Activated CD4-positive, alpha-beta T cell treated with anti-CD3 and anti-CD28 coated beads for 36 hours (primary cell): ENCODE measurements at regions not wholly inside any gene's neighbourhood (a gene's known extent, or its start where the extent isn't known, plus 50 kb on each side); places are given as distances from the start of the nearest gene placed in this dataset.
"Not testable (repeated sequence)": the region's sequence is repeated elsewhere in the genome, so short reads cannot be mapped to it uniquely, and the experiment has no call there.

Experiments used
- ATAC-seq: fragments of 200-7000 bp; cut with Tn5 transposase; one replicate; pipeline ENCODE4 v1.10.0; 2021; ENCODE audit warnings: mild to moderate bottlenecking, moderate library complexity
- CTCF ChIA-PET: fragments of 350-600 bp; sonication (Branson Sonifier 250); formaldehyde crosslinking; loops from one replicate; lab custom pipeline; 2021; ENCODE audit warnings: antibody characterized with exemption; lab: Charles Lee
- POLR2A ChIA-PET: fragments of 350-600 bp; sonication (Branson Sonifier 250); formaldehyde crosslinking; loops from one replicate; lab custom pipeline; 2021; ENCODE audit warnings: antibody characterized with exemption, inconsistent platforms; lab: Charles Lee
- DNase-seq: peaks from one replicate; pipeline ENCODE4 v3.0.0-alpha.2; 2020
- H3K27ac Mint-ChIP-seq: one replicate; pipeline ENCODE4 v1.8.0; 2021; ENCODE audit warnings: mixed read lengths
- H3K27me3 Mint-ChIP-seq: one replicate; pipeline ENCODE4 v1.8.0; 2021; ENCODE audit warnings: mixed read lengths
- H3K36me3 Mint-ChIP-seq: one replicate; pipeline ENCODE4 v1.8.0; 2021; ENCODE audit warnings: low read depth, mixed read lengths
- H3K4me1 Mint-ChIP-seq: one replicate; pipeline ENCODE4 v1.8.0; 2021; ENCODE audit warnings: mixed read lengths
- H3K4me3 Mint-ChIP-seq: one replicate; pipeline ENCODE4 v1.8.0; 2021; ENCODE audit warnings: mild to moderate bottlenecking, moderate library complexity, mixed read lengths
- H3K9me3 Mint-ChIP-seq: one replicate; pipeline ENCODE4 v1.8.0; 2021; ENCODE audit warnings: low read depth, mixed read lengths
- intact Hi-C, 2 experiments: fragments of 100-400 bp; cut with DNase I in 1 of 2; cut with micrococcal nuclease in 1 of 2; formaldehyde crosslinking; loops; one replicate each; pipeline versions ENCODE4 v1.14.2 to v1.15.1; 2022 to 2024; cut with DNase I, micrococcal nuclease

GRCh38 chr13:66102864-66103263 lies 1127.3 kb downstream of the PCDH9 start:
- no peak for DNase-seq
- no peak for ATAC-seq
- H3K27ac Mint-ChIP-seq: no peak overlapping the region
- H3K9me3 Mint-ChIP-seq: peaks cover 2% of the 10 kb centered on the region
- intact Hi-C loops: no loop called here
- H3K4me3 Mint-ChIP-seq: no peak overlapping the region
- POLR2A ChIA-PET: no interaction called here
- H3K27me3 Mint-ChIP-seq: no peaks in the 10 kb centered on the region
- CTCF ChIA-PET: no interaction called here
- no peaks in the 10 kb centered on the region for H3K36me3 Mint-ChIP-seq
- H3K4me1 Mint-ChIP-seq: no peaks in the 10 kb centered on the region

- POLR2A ChIA-PET: no interaction called here
- CTCF ChIA-PET: no interaction called here
- H3K9me3 Mint-ChIP-seq: peaks cover 2% of the 10 kb centered on the region
Observed at GRCh38 chr13:66099825-66100224, 1130.3 kb downstream of the PCDH9 start.

GRCh38 chr13:66098931-66099628 lies 1131.1 kb downstream of the PCDH9 start:
- Mint-ChIP-seq H3K36me3 (no peaks in the 10 kb centered on the region), H3K27me3 (no peaks in the 10 kb centered on the region), H3K9me3 (peaks cover 2% of the 10 kb centered on the region)

More at GRCh38 chr13:66099825-66100224, 1130.3 kb downstream of the PCDH9 start:
- Mint-ChIP-seq H3K36me3 (no peaks in the 10 kb centered on the region), H3K4me3 (no peak overlapping the region), H3K4me1 (no peaks in the 10 kb centered on the region), H3K27me3 (no peaks in the 10 kb centered on the region), H3K27ac (no peak overlapping the region)
- ATAC-seq (no peak), DNase-seq (no peak)
- intact Hi-C loops: no loop called here

GRCh38 chr13:66089711-66090110 lies 1140.4 kb downstream of the PCDH9 start:
- intact Hi-C loops: no loop called here
- Mint-ChIP-seq H3K4me1 (no peaks in the 10 kb centered on the region), H3K27me3 (no peaks in the 10 kb centered on the region), H3K4me3 (no peak overlapping the region), H3K36me3 (no peaks in the 10 kb centered on the region), H3K9me3 (peaks cover 3% of the 10 kb centered on the region), H3K27ac (no peak overlapping the region)
- ATAC-seq (no peak), DNase-seq (no peak)
- CTCF ChIA-PET: no interaction called here
- POLR2A ChIA-PET: no interaction called here

More at GRCh38 chr13:66098931-66099628, 1131.1 kb downstream of the PCDH9 start:
- Mint-ChIP-seq H3K4me1 (no peaks in the 10 kb centered on the region), H3K4me3 (no peak overlapping the region), H3K27ac (no peak overlapping the region)
- intact Hi-C loops: no loop called here
- ATAC-seq: no peak
- DNase-seq: no peak
- ChIA-PET CTCF (no interaction called here), POLR2A (no interaction called here)

GRCh38 chr13:66087269-66087710 lies 1142.8 kb downstream of the PCDH9 start:
- DNase-seq (no peak), ATAC-seq (no peak)
- ChIA-PET CTCF (no interaction called here), POLR2A (no interaction called here)
- intact Hi-C loops: no loop called here
- peaks cover under 1% of the 10 kb centered on the region for H3K9me3 Mint-ChIP-seq
- H3K4me1 Mint-ChIP-seq: no peaks in the 10 kb centered on the region
- no peak overlapping the region for H3K27ac Mint-ChIP-seq
- no peak overlapping the region for H3K4me3 Mint-ChIP-seq
- no peaks in the 10 kb centered on the region for H3K36me3 Mint-ChIP-seq
- H3K27me3 Mint-ChIP-seq: no peaks in the 10 kb centered on the region

- ATAC-seq (no peak), DNase-seq (no peak)
- CTCF ChIA-PET: no interaction called here
- intact Hi-C loops: no loop called here
- H3K36me3 Mint-ChIP-seq: no peaks in the 10 kb centered on the region
- no peak overlapping the region for H3K4me3 Mint-ChIP-seq
- H3K27me3 Mint-ChIP-seq: no peaks in the 10 kb centered on the region
- POLR2A ChIA-PET: no interaction called here
- H3K4me1 Mint-ChIP-seq: no peaks in the 10 kb centered on the region
- no peak overlapping the region for H3K27ac Mint-ChIP-seq
- H3K9me3 Mint-ChIP-seq: no peaks in the 10 kb centered on the region
Observed at GRCh38 chr13:66077132-66077689, 1152.9 kb downstream of the PCDH9 start.

- ATAC-seq (no peak), DNase-seq (no peak)
- H3K9me3 Mint-ChIP-seq: no peaks in the 10 kb centered on the region
- no peaks in the 10 kb centered on the region for H3K27me3 Mint-ChIP-seq
- H3K4me1 Mint-ChIP-seq: no peaks in the 10 kb centered on the region
- CTCF ChIA-PET: no interaction called here
- intact Hi-C loops: no loop called here
- no peak overlapping the region for H3K4me3 Mint-ChIP-seq
- no peak overlapping the region for H3K27ac Mint-ChIP-seq
- POLR2A ChIA-PET: no interaction called here
- H3K36me3 Mint-ChIP-seq: no peaks in the 10 kb centered on the region
Observed at GRCh38 chr13:66076417-66076816, 1153.7 kb downstream of the PCDH9 start.

GRCh38 chr13:66074018-66074615 lies 1156.0 kb downstream of the PCDH9 start:
- no peak for DNase-seq
- Mint-ChIP-seq H3K4me3 (no peak overlapping the region), H3K4me1 (no peaks in the 10 kb centered on the region), H3K27ac (no peak overlapping the region), H3K27me3 (no peaks in the 10 kb centered on the region), H3K9me3 (no peaks in the 10 kb centered on the region), H3K36me3 (no peaks in the 10 kb centered on the region)
- CTCF ChIA-PET: interaction anchor here (0.5 kb wide), 1 partner anchor 21 kb away, joined by 4 read pairs; no protein-coding TSS in a partner anchor
- no peak for ATAC-seq
- intact Hi-C loops: no loop called here
- POLR2A ChIA-PET: interaction anchor here (0.6 kb wide), 1 partner anchor 17 kb away, joined by 3 read pairs; no protein-coding TSS in a partner anchor

GRCh38 chr13:66072097-66072496 lies 1158.0 kb downstream of the PCDH9 start:
- intact Hi-C loops, H3K27ac Mint-ChIP-seq, DNase-seq, POLR2A ChIA-PET, CTCF ChIA-PET, H3K36me3 Mint-ChIP-seq, ATAC-seq, H3K4me3 Mint-ChIP-seq, H3K27me3 Mint-ChIP-seq, H3K9me3 Mint-ChIP-seq, H3K4me1 Mint-ChIP-seq: not testable (repeated sequence)

- Mint-ChIP-seq H3K9me3 (no peaks in the 10 kb centered on the region), H3K4me3 (no peak overlapping the region), H3K4me1 (no peaks in the 10 kb centered on the region), H3K36me3 (no peaks in the 10 kb centered on the region), H3K27ac (no peak overlapping the region), H3K27me3 (no peaks in the 10 kb centered on the region)
- DNase-seq (no peak), ATAC-seq (no peak)
- ChIA-PET POLR2A (no interaction called here), CTCF (no interaction called here)
- intact Hi-C loops: no loop called here
Observed at GRCh38 chr13:66071608-66072007, 1158.5 kb downstream of the PCDH9 start.

- Mint-ChIP-seq H3K4me1 (no peaks in the 10 kb centered on the region), H3K36me3 (no peaks in the 10 kb centered on the region), H3K9me3 (no peaks in the 10 kb centered on the region), H3K27me3 (no peaks in the 10 kb centered on the region), H3K4me3 (no peak overlapping the region), H3K27ac (no peak overlapping the region)
- no peak for DNase-seq
- intact Hi-C loops: no loop called here
- ChIA-PET CTCF (no interaction called here), POLR2A (no interaction called here)
- ATAC-seq: no peak
Observed at GRCh38 chr13:66071029-66071428, 1159.1 kb downstream of the PCDH9 start.

GRCh38 chr13:66069570-66069969 lies 1160.6 kb downstream of the PCDH9 start:
- ATAC-seq (no peak), DNase-seq (no peak)
- intact Hi-C loops: no loop called here
- no peaks in the 10 kb centered on the region for H3K9me3 Mint-ChIP-seq
- CTCF ChIA-PET: no interaction called here
- no peaks in the 10 kb centered on the region for H3K36me3 Mint-ChIP-seq
- no peak overlapping the region for H3K27ac Mint-ChIP-seq
- no peaks in the 10 kb centered on the region for H3K4me1 Mint-ChIP-seq
- POLR2A ChIA-PET: no interaction called here
- no peak overlapping the region for H3K4me3 Mint-ChIP-seq
- H3K27me3 Mint-ChIP-seq: no peaks in the 10 kb centered on the region
